Naive thymus-derived CD8-positive, alpha-beta T cell (primary cell): ENCODE measurements at regions not wholly inside any gene's neighbourhood (a gene's known extent, or its start where the extent isn't known, plus 50 kb on each side); places are given as distances from the start of the nearest gene placed in this dataset.
"Not testable (repeated sequence)": the region's sequence is repeated elsewhere in the genome, so short reads cannot be mapped to it uniquely, and the experiment has no call there.

Source experiments
- ATAC-seq, 2 donors: fragments of 150-1000 bp; cut with Tn5 transposase in 1 of 2; sonication (Bioruptor Pico), chemical (Tn5 transposase) in 1 of 2; 1 replicate in 1 of 2; 2 replicates in 1 of 2; pipeline ENCODE4 v1.10.0; 2021; ENCODE audit warnings: mild to moderate bottlenecking in 2 of 2, moderate library complexity in 2 of 2
- POLR2A ChIA-PET: fragments of 350-600 bp; sonication (Branson Sonifier 250); formaldehyde crosslinking; loops from one replicate; lab custom pipeline; 2021; ENCODE audit warnings: antibody characterized with exemption; lab: Charles Lee
- DNase-seq, 10 donors: peaks; one replicate each; pipeline versions ENCODE4 v3.0.0 to v3.0.0-alpha.2; 2020 to 2022
- H3K27ac Mint-ChIP-seq, 10 donors: one replicate each; pipeline ENCODE4 v1.8.0; 2020 to 2022; ENCODE audit warnings: mild to moderate bottlenecking in 10 of 10, mixed read lengths in 10 of 10, moderate library complexity in 4 of 10, inconsistent platforms in 1 of 10
- H3K27me3 Mint-ChIP-seq, 5 donors: one replicate each; pipeline ENCODE4 v1.8.0; 2021 to 2022; ENCODE audit warnings: mixed read lengths in 5 of 5
- H3K36me3 Mint-ChIP-seq, 3 donors: one replicate each; pipeline ENCODE4 v1.8.0; 2020 to 2022; ENCODE audit warnings: mixed read lengths in 3 of 3, mild to moderate bottlenecking in 2 of 3, inconsistent platforms in 1 of 3
- H3K4me1 Mint-ChIP-seq, 4 donors: one replicate each; pipeline ENCODE4 v1.8.0; 2021 to 2022; ENCODE audit warnings: mixed read lengths in 4 of 4
- H3K4me3 Mint-ChIP-seq, 10 donors: one replicate each; pipeline ENCODE4 v1.8.0; 2020 to 2022; ENCODE audit warnings: mild to moderate bottlenecking in 10 of 10, mixed read lengths in 10 of 10, moderate library complexity in 6 of 10, inconsistent platforms in 1 of 10
- H3K9me3 Mint-ChIP-seq, 9 donors: one replicate each; pipeline ENCODE4 v1.8.0; 2020 to 2022; ENCODE audit warnings: mixed read lengths in 9 of 9, mild to moderate bottlenecking in 3 of 9, inconsistent platforms in 1 of 9, moderate library complexity in 1 of 9

- H3K4me3 Mint-ChIP-seq, result no peak overlapping the region
- DNase-seq (no peak), ATAC-seq (no peak)
- peaks cover 0 to 8% (median 0%) of the 10 kb centered on the region in 9 donors for H3K9me3 Mint-ChIP-seq
- no peaks in the 10 kb centered on the region for H3K27me3 Mint-ChIP-seq
- POLR2A ChIA-PET, result no interaction called here
- H3K36me3 Mint-ChIP-seq, result no peaks in the 10 kb centered on the region
- no peaks in the 10 kb centered on the region for H3K4me1 Mint-ChIP-seq
- H3K27ac Mint-ChIP-seq, result no peak overlapping the region
Observed at GRCh38 chr13:83710133-83710515, 172.2 kb downstream of the SLITRK1 start.

DNA sequence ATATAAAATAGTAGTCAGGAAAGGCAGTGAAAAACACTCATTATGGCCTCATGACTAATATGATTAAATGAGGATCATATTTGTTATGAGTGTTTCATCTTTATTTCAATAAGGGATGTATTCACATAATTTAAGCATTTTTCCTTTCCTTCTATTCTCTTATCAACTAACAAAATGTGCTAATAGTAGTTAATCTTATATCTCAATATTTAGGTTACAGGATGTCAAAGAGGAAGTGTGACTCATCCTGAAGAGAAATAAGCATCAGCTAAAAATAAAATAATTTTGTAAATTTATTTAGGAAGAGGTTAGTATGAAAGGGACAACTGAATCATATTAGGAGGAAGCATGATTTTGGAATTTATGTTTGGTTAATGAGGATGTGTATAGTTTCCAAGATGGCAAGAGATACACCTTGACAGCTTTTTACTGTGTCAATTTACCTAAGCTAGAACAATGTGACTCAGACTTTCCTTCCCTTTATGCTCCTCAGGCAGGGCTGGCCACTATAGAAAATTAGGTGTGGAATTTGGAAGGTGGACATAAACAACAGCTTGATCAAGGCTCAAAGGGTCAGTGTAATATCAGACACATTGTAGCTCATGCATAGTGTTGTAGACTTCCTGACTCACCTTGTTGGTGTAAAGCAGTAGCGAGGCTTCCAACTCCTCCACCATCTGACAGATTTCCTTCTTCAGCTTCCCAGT, 172.7 kb downstream of the SLITRK1 start:
- Mint-ChIP-seq H3K36me3 (no peaks in the 10 kb centered on the region), H3K27me3 (no peaks in the 10 kb centered on the region), H3K4me1 (no peaks in the 10 kb centered on the region), H3K27ac (no peak overlapping the region), H3K9me3 (peaks cover 0 to 10% (median 0%) of the 10 kb centered on the region in 9 donors), H3K4me3 (no peak overlapping the region)
- DNase-seq (no peak), ATAC-seq (no peak)
- POLR2A ChIA-PET, result no interaction called here

- DNase-seq, result no peak
- no peaks in the 10 kb centered on the region for H3K27me3 Mint-ChIP-seq
- no peak overlapping the region for H3K27ac Mint-ChIP-seq
- no peak overlapping the region for H3K4me3 Mint-ChIP-seq
- no peaks in the 10 kb centered on the region for H3K36me3 Mint-ChIP-seq
- H3K4me1 Mint-ChIP-seq, result no peaks in the 10 kb centered on the region
- POLR2A ChIA-PET, result no interaction called here
- ATAC-seq, result no peak
- H3K9me3 Mint-ChIP-seq, result peaks cover 0 to 16% (median 0%) of the 10 kb centered on the region in 9 donors
Observed at GRCh38 chr13:83702021-83702420, 180.3 kb downstream of the SLITRK1 start.

- Mint-ChIP-seq H3K27me3 (no peaks in the 10 kb centered on the region), H3K36me3 (no peaks in the 10 kb centered on the region), H3K9me3 (peaks cover 0 to 9% (median 0%) of the 10 kb centered on the region in 9 donors), H3K4me3 (no peak overlapping the region), H3K4me1 (no peaks in the 10 kb centered on the region), H3K27ac (no peak overlapping the region)
- POLR2A ChIA-PET, result no interaction called here
- DNase-seq (no peak), ATAC-seq (no peak)
Observed at GRCh38 chr13:83692800-83693199, 189.5 kb downstream of the SLITRK1 start.

DNA sequence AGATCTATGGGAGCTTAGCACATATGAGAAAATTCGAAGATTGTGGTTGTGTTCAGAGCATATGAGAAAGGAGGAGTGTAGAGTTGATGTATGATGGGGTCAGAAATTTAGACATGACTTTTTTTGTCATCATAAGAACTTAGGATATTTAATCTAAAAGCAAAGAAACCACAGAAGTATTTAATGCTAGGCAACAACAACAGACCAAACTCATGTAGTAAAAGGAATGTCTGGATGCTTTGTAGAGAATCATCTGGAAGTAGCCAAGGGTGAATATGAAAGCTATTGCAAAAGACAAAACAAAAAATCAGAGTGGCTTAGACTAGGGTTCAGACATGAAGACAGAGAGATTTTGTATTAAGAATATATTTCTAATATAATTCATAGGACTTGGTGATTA, 190.3 kb downstream of the SLITRK1 start:
- Mint-ChIP-seq H3K36me3 (no peaks in the 10 kb centered on the region), H3K27ac (no peak overlapping the region), H3K9me3 (peaks cover 0 to 9% (median 0%) of the 10 kb centered on the region in 9 donors), H3K27me3 (no peaks in the 10 kb centered on the region), H3K4me3 (no peak overlapping the region), H3K4me1 (no peaks in the 10 kb centered on the region)
- ATAC-seq (no peak), DNase-seq (no peak)
- POLR2A ChIA-PET, result no interaction called here

- no peak overlapping the region for H3K4me3 Mint-ChIP-seq
- ATAC-seq (no peak), DNase-seq (no peak)
- POLR2A ChIA-PET, result no interaction called here
- no peaks in the 10 kb centered on the region for H3K4me1 Mint-ChIP-seq
- no peaks in the 10 kb centered on the region for H3K36me3 Mint-ChIP-seq
- H3K27me3 Mint-ChIP-seq, result no peaks in the 10 kb centered on the region
- H3K9me3 Mint-ChIP-seq, result peaks cover 0 to 9% (median 0%) of the 10 kb centered on the region in 9 donors
- H3K27ac Mint-ChIP-seq, result no peak overlapping the region
Observed at GRCh38 chr13:83681547-83681946, 200.7 kb downstream of the SLITRK1 start.

GRCh38 chr13:83677985-83678384, 204.3 kb downstream of the SLITRK1 start:
- Mint-ChIP-seq H3K27ac (no peak overlapping the region), H3K4me1 (no peaks in the 10 kb centered on the region), H3K36me3 (no peaks in the 10 kb centered on the region), H3K27me3 (no peaks in the 10 kb centered on the region), H3K9me3 (peaks cover 0 to 5% (median 0%) of the 10 kb centered on the region in 9 donors), H3K4me3 (no peak overlapping the region)
- DNase-seq, result no peak
- ATAC-seq, result no peak
- POLR2A ChIA-PET, result no interaction called here

GRCh38 chr13:83672612-83673011, 209.7 kb downstream of the SLITRK1 start:
- no peak for ATAC-seq
- H3K36me3 Mint-ChIP-seq, result peaks cover 0 to 5% (median 0%) of the 10 kb centered on the region in 3 donors
- H3K4me1 Mint-ChIP-seq, result no peaks in the 10 kb centered on the region
- H3K9me3 Mint-ChIP-seq, result peaks cover 0 to 39% (median 4%) of the 10 kb centered on the region in 9 donors
- POLR2A ChIA-PET, result no interaction called here
- no peak overlapping the region for H3K27ac Mint-ChIP-seq
- no peak for DNase-seq
- no peaks in the 10 kb centered on the region for H3K27me3 Mint-ChIP-seq
- H3K4me3 Mint-ChIP-seq, result no peak overlapping the region

DNA sequence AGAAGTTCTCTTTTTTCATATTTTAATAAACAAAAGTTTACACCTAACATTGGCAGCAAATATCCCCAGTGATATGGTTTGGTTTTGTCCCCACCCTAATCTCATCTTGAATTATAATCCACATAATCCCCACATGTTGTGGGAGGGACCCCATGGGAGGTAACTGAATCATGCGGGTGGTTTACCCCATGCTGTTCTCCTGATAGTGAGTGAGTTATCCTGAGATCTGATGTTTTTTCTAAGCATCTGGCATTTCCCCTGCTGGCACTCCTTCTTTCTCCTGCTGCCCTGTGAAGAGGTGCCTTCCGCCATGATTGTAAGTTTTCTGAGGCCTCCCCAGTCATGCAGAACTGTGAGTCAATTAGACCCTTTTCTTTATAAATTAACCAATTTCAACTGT, 214.7 kb downstream of the SLITRK1 start:
- Mint-ChIP-seq H3K4me3 (no peak overlapping the region), H3K9me3 (peaks cover 0 to 36% (median 5%) of the 10 kb centered on the region in 9 donors), H3K36me3 (peaks cover 0 to 5% (median 0%) of the 10 kb centered on the region in 3 donors), H3K27ac (no peak overlapping the region), H3K4me1 (no peaks in the 10 kb centered on the region), H3K27me3 (no peaks in the 10 kb centered on the region)
- ATAC-seq, result no peak
- DNase-seq, result no peak
- POLR2A ChIA-PET, result no interaction called here

DNA sequence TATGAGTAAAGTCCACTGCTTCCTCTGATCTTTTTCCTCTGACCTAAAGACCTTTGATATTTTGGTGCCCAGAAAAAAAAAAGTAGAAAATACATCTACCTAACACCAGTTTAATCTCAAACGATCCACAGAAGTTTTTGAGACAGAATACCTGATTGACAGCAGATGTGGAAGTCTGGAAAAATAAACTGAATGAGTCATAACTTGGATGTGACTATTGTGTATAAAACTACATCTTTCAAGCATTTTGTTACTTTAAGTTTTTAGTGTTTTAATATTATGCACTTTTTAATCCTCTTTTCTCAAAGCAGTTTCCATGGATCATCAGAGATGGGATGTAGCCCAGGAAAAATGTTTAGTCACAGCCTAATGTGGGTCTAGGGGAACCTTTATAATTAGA, 216.1 kb downstream of the SLITRK1 start:
- H3K36me3 Mint-ChIP-seq, result peaks cover 0 to 5% (median 0%) of the 10 kb centered on the region in 3 donors
- H3K27ac Mint-ChIP-seq, result no peak overlapping the region
- H3K27me3 Mint-ChIP-seq, result no peaks in the 10 kb centered on the region
- H3K4me1 Mint-ChIP-seq, result no peaks in the 10 kb centered on the region
- H3K4me3 Mint-ChIP-seq, result no peak overlapping the region
- no peak for ATAC-seq
- POLR2A ChIA-PET, result no interaction called here
- no peak for DNase-seq
- H3K9me3 Mint-ChIP-seq, result peaks cover 0 to 29% (median 2%) of the 10 kb centered on the region in 9 donors

DNA sequence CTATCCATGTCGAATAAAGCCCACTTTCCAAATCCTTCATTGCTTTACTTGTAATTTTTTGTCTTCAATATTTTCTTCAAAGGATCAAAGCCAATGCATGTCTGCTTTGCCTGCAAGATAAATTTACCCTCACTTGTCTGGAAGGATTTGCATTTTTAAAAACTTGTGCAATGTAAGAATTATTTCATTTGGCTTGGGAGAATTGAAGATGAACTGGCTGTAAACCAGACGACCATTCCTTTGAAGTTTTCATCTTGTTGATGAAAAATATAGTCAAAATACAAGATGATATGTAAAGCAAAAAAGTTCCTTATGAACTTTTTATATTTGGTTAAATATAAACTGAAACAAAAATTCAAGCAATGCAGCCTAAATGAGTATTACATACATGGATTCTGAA, 225.0 kb downstream of the SLITRK1 start:
- Mint-ChIP-seq H3K36me3 (no peaks in the 10 kb centered on the region), H3K4me1 (no peaks in the 10 kb centered on the region), H3K27ac (no peak overlapping the region), H3K9me3 (peaks cover 0 to 10% (median 0%) of the 10 kb centered on the region in 9 donors), H3K4me3 (no peak overlapping the region), H3K27me3 (no peaks in the 10 kb centered on the region)
- DNase-seq, result no peak
- no peak for ATAC-seq
- POLR2A ChIA-PET, result no interaction called here

- POLR2A ChIA-PET, ATAC-seq, H3K27ac Mint-ChIP-seq, H3K4me3 Mint-ChIP-seq, H3K27me3 Mint-ChIP-seq, H3K4me1 Mint-ChIP-seq, H3K36me3 Mint-ChIP-seq, DNase-seq: not testable (repeated sequence)
- peaks cover 2 to 42% (median 9%) of the 10 kb centered on the region in 9 donors for H3K9me3 Mint-ChIP-seq
Observed at GRCh38 chr13:83642617-83643016, 239.7 kb downstream of the SLITRK1 start.

DNA sequence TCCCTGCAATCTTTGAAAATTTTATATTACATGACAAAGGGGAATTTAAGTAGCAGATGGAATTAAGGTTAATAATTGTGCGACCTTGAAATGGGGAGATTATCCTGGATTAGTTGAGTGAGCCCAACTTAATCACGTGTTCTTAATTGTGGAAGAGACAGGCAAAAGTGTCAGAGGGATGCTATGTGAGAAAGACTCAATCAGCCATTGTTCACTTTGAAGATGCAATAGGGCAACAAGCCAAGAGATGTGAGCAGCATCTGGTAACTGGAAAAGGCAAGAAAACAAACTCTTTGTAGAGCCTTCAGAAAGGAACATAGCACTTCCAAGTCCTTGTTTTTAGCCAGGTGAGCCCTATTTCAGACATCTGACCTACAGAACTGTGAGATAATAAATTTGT, 247.7 kb downstream of the SLITRK1 start:
- H3K27me3 Mint-ChIP-seq, result no peaks in the 10 kb centered on the region
- DNase-seq, result no peak
- H3K4me1 Mint-ChIP-seq, result no peaks in the 10 kb centered on the region
- H3K36me3 Mint-ChIP-seq, result no peaks in the 10 kb centered on the region
- no peak overlapping the region for H3K27ac Mint-ChIP-seq
- POLR2A ChIA-PET, result no interaction called here
- no peak for ATAC-seq
- no peak overlapping the region for H3K4me3 Mint-ChIP-seq
- peaks cover 0 to 18% (median 2%) of the 10 kb centered on the region in 9 donors for H3K9me3 Mint-ChIP-seq

- POLR2A ChIA-PET, result no interaction called here
- ATAC-seq, result no peak
- no peaks in the 10 kb centered on the region for H3K36me3 Mint-ChIP-seq
Observed at GRCh38 chr13:83633746-83634145, 248.5 kb downstream of the SLITRK1 start.

More at GRCh38 chr13:83633746-83634145, 248.5 kb downstream of the SLITRK1 start:
- H3K27me3 Mint-ChIP-seq, result no peaks in the 10 kb centered on the region
- no peak for DNase-seq
- no peaks in the 10 kb centered on the region for H3K4me1 Mint-ChIP-seq
- H3K27ac Mint-ChIP-seq, result no peak overlapping the region
- H3K4me3 Mint-ChIP-seq, result no peak overlapping the region
- H3K9me3 Mint-ChIP-seq, result peaks cover 0 to 18% (median 0%) of the 10 kb centered on the region in 9 donors
